Superior temporal gyrus (tissue), 1 donor: ENCODE measurements at regions not wholly inside any gene's neighbourhood (a gene's known extent, or its start where the extent isn't known, plus 50 kb on each side); places are given as distances from the start of the nearest gene placed in this dataset.

Experiments
- DNase-seq: peaks from one replicate; pipeline ENCODE4 v3.0.0-alpha.2; 2016; ENCODE audit errors: extremely low spot score

DNA sequence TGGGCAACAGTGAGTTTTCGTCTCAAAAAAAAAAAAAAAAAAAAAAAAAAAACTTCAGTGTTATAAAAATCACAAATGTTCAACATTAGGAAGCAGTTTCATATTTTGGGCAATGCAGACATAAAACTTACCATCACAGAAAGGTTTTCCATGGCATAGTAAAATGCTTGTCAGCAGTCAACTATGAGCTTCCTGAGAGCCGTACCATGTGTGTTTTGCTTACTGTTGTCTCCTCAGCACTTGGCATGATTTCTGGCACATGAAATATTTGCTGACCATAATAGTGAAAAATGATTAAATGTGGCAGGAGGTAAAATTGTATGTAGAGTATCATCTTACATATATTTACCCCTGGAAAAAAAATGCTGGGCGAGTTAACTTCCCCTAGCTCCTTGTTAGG is 237.5 kb upstream of the SLC35B3 start:
- DNase-seq = no peak

DNA sequence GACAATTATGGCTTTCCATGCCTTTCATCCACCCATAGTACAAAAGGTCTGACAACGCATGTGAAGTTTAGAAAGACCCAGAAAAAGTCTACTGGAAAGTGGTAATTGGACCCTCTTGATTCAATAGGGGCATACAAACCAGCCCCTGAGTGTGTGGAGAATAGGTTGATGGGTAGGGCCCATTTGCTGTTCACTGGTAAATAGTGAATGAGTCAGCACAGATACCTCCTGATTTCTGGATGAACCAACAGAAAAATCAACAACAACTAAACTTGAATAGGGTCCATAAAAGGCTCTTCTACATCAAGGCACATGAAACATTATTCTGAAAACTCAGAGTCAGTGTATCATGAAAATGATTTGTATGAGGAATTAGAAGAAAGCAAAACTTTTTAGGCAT is 235.4 kb upstream of the SLC35B3 start:
- no peak for DNase-seq

DNA sequence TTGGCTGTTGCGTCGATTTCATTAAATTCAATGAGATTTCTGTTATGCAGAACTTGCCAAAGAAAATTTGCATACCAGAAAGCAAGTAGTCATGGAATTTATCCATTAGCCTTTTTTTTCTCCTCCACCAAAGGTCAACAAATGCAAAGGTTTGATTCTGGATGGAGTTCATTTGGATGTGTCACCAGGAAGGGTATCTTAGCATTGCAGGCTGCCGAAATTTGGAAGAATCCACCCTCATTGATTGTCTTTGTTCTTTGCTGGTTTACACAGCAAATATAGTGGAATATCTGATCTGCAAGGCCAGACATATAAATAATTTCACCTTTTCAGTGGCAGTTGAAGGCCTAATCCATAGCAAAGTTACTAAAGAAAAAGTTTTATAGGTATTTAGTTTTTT is 229.4 kb upstream of the SLC35B3 start:
- DNase-seq = no peak

DNA sequence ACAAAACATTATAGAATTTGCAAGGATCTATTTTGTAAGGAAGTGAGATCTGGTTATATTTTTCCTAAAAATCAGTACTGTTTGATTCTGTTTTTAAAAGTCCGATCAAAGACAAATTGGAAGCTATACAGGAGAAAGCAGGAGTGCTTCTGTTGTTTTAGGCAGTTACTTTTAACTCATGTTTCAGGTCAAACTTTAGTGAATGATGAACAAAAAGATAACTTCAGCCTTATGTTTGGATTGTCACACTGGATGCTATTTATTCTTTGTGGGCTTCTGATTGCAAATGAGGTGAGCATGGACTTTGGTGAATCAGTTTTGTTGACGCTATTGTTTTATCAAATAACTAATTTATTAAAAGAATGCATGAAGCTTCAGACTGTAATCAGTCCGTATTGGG is 228.7 kb upstream of the SLC35B3 start:
- DNase-seq = no peak

DNA sequence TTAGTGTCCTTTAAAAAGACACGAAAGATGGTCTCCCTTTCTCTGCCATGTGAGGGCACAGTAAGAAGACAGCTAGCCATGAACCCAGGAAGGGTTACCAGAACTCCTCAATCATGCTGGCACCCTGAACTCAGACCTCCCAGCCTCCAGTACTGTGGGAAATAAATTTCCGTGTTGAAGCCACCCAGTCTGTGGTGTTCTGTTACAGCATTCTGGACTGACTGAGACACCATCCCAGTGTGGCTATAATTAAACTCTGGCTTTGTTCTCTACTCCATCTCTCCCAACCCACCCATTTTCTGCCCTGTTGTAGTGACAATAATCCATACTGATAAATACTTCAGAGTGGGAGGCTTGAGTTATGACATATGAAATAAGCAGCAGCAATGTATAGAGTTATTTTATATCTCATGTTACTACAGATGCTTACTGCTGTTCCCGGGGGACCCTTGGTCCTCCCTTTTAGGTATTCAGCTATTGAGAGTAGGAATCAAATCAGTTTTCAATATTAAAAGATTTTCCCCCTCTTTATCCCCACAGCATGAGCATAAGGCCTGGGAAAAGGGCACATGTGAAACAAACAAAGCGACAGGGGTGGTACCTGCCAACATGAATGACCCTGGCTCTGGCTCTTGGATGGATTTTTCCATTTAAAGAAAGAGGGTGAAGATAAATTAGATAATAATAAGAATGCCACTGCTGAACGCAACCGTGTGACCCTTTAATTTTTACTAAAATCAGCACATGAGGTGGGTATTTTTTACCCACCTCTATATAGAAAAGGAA is 224.3 kb upstream of the SLC35B3 start:
- DNase-seq = no peak

DNA sequence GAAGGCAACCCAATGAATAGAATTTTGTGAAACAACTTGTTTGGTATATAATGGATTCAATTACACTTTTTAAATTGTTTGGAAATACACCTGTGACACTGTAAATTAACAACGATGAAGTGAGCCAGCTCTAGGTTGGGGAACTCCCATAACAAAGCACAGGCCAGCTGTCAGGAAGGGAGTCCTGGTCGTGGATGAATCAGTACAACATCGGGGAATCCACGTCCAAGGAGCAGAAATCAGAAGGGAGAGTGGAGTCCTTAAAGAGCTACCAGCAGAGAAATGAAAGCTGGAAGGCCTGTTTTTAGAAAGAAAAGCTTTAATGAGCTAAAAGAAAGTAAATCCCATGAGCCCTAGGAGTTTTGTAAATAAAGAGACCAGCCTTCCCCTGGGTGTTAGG is 223.1 kb upstream of the SLC35B3 start:
- DNase-seq = no peak

DNA sequence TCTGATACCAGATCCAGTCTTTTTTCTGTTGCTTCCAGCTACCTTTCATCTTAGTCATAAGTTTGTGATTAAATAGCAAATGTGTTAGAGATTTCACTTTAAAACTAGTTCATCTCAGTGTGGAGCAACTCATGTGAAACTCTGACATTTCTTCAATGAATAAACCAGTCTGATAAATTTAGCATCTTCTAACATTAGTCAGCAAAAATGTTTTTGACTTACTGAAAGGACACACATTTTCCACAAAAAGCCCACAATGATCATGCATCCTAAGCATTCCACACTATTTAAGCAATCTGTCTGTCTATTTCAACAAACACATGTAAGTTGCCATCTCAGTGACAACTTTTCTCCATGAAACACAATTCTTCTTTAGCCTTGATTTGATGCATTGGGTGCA is 222.2 kb upstream of the SLC35B3 start:
- no peak for DNase-seq

DNA sequence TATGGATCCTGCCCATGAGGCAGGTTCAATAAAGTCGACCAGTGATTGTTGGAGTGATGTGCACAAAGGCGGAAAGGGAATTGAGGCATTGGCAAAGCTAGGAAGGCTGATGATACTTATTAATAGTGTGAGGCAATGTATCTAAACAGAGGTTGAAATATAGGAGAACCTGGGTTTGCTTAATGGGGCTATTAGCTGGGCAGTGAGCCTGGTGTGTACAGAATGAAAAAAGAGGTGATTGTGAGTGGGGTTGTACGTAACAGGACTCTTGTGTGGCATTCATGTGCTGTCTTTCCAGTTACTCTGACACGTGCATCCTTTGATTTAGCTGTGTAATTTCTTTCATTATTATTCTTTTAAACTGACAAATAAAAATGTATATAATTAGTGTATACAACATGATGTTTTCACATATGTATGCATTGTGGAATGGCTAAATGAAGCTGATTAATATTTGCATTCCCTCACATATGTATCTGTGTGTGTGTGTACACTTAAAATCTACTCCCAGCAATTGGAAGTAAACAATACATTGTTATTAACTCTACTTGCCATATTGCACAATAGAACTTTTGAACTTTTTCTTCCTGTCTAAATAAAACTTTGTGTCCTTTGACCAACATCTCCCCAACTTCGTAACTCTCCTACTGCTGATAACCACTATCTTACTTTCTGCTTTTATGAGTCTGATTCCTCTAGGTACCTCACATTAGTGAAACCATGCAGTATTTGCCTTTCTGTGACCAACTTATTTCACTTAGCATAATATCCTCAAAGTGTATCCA is 220.5 kb upstream of the SLC35B3 start:
- DNase-seq = no peak

DNA sequence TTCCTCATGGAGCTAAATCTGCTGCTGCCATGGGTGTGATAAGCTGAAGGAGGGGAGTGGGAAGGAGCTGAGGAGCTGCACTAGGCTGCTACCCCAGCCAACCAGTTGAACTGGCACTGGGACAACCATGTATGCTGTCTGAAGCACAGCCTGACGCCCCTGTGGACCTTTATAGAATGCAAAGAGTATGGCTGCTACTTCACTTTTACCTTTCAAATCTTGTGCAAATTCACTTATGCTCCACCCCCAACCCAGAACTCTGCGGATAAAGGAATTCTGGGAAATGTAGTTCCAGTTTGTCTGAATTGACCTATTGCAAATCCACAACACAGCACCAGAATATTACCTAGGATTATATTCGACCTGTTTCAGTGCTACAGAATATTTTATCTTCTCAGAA is 217.4 kb upstream of the SLC35B3 start:
- no peak for DNase-seq

DNA sequence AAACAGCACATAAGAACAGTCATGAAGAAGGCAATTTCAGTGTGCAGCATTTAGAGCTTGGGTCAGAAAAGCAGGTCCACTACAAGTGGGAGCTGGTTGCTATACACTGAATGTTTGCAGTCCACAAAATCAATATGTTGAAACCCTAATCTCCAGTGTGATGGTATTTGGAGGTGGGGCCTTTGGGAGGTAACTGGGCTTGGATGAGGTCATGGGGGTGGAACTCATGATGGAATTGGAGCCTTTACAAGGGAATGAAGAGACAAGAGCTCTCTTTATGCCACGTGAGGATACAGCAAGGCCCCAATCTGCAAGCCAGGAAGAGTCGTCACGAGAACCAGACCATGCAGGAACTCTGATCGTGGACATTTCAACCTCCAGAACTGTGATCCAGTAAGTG is 216.7 kb upstream of the SLC35B3 start:
- DNase-seq = no peak

DNA sequence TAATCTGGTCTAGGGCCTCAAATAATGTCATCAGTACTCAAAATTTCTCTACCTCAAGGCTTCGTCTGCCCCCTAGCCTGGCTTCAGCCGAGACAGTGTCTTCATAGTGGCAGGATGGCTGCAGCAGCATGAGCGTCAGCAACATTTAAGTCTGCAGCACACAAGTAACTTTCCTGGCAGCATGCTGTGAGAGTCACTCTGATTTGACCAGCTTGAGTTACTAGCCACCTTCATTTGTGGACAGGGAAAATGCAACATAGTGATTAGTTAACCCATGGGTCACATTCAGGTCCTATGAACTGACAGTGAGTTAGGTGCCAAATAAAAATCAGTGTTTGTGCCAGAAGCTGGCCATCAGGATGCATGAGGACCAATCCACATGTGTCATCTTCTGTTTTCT is 209.9 kb upstream of the SLC35B3 start:
- DNase-seq = no peak

DNA sequence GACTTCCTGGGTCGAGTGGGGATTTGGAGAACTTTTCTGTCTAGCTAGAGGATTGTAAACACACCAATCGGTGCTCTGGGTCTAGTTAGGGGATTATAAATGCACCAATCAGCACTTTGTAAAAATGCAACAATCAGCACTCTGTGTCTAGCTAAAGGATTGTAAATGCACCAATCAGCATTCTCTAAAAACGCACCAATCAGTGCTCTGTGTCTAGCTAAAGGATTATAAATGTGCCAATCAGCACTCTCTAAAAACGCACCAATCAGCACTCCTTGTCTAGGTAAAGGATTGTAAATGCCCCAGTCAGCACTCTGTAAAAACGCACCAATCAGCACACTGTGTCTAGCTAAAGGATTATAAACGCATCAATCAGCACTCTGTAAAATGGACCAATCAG is 209.0 kb upstream of the SLC35B3 start:
- DNase-seq = no peak

DNA sequence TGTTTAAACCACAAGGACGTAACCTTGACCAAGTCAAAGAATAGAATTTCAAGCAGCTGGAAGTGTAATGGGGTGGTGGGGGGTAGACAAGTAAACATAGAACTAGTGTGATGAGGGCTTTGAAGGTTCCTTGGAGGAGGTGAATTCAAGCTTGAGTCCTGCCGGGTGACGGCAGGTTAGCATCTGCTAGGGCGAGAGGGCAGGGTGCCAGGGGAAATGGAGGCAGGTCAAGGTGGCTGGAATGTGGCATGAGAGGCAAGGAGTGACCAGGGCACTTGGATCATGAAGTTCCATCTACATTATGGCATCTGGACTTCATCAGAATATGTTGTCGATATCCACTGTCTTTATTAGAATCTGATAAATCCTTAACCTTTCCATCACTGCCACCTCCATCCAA is 207.5 kb upstream of the SLC35B3 start:
- no peak for DNase-seq

DNA sequence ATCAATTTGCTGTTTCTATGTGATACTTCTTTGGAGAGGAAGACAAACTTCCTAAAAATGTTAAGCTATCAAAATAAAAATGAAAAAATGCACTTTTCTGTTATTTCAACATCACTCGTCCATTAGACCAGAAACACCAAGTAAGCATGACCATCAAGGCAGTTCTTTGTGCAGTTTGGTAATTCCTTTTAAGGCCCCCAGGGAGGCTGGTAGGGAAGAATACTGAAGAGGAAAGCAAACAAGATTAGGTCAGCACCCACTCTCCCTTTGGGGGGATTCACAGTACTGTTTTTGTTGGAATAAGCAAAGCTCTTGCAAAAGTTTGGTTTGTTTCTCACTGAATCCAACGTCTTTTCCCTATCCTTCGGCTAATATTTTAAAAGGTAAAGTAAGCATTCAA is 206.8 kb upstream of the SLC35B3 start:
- no peak for DNase-seq

DNA sequence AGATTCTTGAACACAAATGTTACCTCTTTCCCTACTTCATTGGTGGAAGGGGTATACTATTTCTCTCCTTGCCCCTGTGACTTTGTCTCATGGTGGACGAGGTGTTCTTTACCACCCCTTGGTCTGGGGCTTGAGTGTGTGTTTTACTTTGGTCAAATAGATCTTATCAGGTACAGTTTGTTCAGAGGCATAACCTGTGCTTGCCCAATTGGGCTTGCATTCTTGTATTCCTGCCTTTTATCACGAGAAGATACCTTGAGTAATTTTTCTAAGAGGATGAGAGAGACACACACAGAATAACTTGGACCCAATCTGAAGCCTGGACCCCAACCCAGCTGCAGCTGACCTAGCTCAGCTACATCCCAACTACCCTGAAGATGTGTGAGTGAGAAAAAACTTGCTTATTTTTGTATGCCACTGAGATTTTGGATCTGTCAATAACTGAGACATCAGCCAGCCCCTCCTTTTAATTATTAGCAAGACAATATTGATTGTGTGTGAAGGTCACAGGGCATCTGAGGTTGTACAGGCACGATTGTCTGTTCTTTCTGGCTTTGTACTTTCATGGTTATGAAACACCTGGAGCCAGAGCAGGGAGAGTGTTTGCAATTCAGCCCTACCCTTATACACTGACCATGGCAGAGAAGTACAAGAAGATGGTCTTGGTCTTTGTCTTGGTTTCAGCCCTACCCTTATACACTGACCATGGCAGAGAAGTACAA is 204.7 kb upstream of the SLC35B3 start:
- DNase-seq = no peak

DNA sequence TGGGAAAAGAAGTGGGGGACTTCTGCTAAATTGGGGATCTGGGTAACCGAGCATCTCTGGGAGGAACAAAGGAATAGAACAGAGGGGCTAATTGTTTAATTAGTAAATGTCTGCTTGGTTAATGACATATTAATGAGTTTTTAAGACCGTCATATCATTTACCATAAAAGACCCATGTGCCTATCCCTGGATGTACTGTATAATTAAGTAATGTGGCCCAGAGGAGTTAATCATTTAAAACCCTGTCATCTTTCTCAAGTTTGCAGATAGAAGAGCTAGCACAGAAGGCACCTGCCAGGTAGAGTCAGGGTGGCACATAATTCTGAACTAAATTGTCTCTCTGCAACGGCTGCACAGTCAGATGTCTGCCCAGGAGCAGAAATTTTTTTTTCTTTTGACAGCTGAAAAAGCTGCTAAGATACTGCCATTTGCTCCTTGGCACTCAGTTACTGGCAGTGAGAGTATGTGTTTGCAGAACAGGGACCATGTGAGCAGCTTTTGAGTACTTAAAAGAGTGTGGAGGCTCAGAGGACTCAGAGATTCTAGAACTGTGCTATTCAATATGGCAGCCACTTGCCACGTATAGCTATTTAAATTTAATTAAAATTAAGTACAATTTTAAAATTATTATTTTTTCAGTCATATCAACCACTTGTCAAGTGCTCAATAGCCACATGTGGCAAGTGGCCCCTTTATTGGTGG is 202.7 kb upstream of the SLC35B3 start:
- DNase-seq = no peak

DNA sequence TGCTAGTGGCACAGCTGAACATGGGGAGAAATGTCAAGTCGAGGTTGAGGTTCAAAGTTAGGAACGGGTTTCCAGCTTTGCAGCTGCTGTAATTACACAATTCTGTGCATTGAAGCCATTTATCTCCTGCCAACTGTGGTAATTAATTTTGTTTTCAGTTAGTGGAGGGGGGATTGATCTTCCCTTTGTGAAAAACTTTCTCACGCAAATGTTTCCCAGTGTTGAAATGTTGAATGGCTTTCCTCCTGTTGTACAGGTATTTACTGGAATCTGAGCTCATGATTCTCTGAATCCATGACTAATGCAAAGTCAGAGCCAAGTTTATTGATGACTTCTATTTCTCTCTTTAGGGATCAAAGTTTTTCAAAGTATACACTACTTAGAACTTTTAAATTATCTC is 198.4 kb upstream of the SLC35B3 start:
- DNase-seq = no peak

DNA sequence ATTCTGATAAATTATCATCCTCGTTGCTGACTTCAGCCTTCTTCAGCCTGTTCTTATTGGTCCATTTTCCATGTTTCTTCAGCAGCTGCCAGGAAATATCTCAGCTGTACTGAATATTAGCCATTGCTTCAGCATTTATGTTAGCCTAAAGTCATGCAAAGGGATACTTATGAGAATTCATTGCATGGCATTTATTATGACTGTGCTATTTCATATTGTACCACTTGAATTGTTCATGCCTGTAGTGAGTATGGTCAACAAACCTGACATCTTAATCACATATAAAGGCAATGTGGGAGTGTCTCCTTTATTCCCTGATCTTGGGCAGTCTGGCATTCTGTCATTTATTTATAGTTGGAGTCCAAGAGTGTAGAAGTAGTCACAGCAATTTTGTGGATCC is 193.4 kb upstream of the SLC35B3 start:
- DNase-seq = no peak

DNA sequence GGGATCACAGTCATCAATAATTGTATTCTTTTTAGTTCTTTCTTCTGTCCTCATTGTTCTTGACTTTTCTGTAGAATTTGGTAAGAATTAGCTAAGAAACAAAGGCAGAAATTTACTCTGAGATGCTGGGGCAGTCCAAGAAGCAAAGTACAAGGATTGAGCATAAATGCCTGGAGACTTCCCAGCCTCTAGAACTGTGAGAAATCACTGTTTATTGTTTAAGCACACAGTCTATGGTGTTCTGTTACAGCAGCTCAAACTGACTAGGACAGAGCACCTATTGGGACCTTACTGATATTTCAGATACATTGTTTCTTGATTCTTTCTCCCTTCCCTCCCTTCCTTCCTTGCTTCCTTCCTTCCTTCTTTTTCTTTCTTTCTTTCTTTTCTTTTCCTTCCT is 192.7 kb upstream of the SLC35B3 start:
- no peak for DNase-seq

DNA sequence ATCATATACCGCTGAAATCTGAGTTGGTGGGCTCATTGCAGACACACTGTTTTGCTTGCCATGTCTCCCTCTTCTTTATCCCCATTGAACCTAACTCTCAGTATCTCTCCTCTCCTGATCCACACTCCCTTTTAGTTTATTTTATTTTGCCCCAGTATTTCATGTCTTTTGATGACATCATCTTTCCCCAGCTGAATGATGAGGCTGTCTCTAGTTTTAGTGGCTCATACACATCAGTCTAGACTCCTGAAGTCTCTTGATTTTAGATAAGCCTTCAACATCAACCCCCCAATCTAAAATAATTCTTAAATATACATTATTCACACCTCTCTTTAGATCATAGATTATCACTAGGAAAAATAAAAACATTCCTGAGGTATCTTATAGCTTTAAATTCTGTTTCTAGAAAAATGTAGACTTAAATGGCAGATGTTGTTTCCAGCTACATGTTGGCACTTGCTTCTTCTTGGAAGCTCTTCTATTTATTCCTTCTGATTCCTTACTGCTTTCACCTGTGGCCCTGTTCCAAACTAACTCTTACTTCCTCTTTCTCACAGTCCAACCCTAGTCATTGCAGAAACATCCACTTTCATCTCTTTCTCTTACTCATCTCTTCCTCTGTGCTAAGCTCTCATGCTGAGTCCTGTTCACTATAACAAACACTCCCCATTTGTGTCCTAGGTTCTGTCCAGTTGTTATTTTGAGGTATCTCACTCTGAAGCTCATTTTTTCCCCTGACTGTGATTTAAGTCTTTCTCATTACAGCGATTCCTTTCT is 191.9 kb upstream of the SLC35B3 start:
- no peak for DNase-seq

DNA sequence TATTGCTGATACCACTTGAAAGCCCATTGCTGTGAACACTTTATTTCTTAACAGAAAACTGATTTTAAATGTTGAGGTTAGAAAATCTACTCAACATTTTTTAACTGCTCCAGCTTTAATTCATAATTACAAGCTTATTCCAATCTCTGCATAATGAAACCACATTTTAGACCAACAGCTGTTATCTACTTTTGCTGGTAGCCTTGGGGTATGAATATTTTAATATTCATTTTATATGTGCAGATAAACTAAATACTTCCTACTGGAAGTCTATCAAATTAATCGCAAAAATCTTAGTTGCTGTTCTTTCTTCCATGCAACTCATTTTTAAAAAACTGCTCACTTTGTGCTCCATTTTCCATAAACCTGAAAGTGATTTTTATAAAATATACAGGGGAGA is 189.3 kb upstream of the SLC35B3 start:
- no peak for DNase-seq
